ENCODE measurements at regions not wholly inside any gene's neighbourhood (a gene's known extent, or its start where the extent isn't known, plus 50 kb on each side); places are given as distances from the start of the nearest gene placed in this dataset.

GRCh38 chr6:137434640-137435039 is 59.6 kb downstream of the OLIG3 start:
- intact Hi-C loops (cut with DNase I; ENCODE audit: low total_unique reads): no loop called here
- in situ Hi-C loops (cut with MboI; ENCODE audit: low pct_ligation_motif_present in 1 of 4, low pct_unique_long_range_greater_than_20kb in 1 of 4, low sequenced_read_pairs in 3 of 4): no loop called here
- Histone ChIP-seq H3K36me3 (no peaks in the 10 kb centered on the region), H3K4me1 (no peaks in the 10 kb centered on the region), H3K4me3 (no peak overlapping the region), H3K27ac (no peak overlapping the region), H3K27me3 (no peaks in the 10 kb centered on the region), H3K9me3 (peaks cover 0 to 7% of the 10 kb centered on the region in 2 donors)
- TF ChIP-seq EP300 (IDR thresholded peaks at IDR 0.05; ENCODE audit: low read depth) (no peak), CTCF (IDR thresholded peaks at IDR 0.05) (no peak), POLR2AphosphoS5 (IDR thresholded peaks at IDR 0.05) (no peak), POLR2A (IDR thresholded peaks at IDR 0.05) (no peak)
- no peak for DNase-seq
- WGBS, 2 donors (ENCODE audit: low coverage in 1 of 2): 76 to 81% methylated on average over 4 of the region's 4 CpGs

DNA sequence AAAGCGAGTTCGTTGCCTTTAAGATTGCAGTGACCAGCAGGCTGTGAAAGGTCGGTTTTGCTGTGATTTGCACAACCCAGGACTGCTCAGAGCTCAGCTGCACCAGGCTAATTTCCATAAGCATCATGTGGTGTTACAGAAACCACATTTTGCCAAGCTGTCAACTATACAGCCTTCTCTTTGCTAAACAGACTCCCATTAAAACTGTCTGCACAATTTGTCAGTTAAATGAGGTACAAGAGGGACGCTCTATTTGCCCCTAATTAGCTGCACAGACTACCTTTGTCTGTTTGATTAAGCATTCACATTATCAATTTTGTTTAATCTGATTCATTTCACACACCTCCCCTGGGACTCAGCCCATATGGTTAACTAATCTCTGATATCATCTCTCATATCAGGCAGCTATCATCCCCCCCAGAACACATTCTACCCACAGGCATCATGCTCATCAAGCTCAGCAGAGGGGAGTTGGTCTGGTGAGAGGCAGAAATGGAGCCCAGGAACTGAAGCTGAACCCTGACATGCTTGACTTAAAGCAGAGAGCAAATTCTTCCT is 62.1 kb downstream of the OLIG3 start:
- H3K9me3 ChIP-seq: no peaks in the 10 kb centered on the region
- WGBS, 2 donors (ENCODE audit: low coverage in 1 of 2): 69 to 77% methylated on average over 4 of the region's 4 CpGs
- intact Hi-C loops (cut with DNase I; ENCODE audit: low total_unique reads) (no loop called here), in situ Hi-C loops (cut with MboI; ENCODE audit: low pct_ligation_motif_present in 1 of 4, low pct_unique_long_range_greater_than_20kb in 1 of 4, low sequenced_read_pairs in 3 of 4) (no loop called here)
- no peak for TF ChIP-seq CTCF (IDR thresholded peaks at IDR 0.05)
- TF ChIP-seq POLR2AphosphoS5 (IDR thresholded peaks at IDR 0.05): no peak
- no peak for TF ChIP-seq POLR2A (IDR thresholded peaks at IDR 0.05)
- no peak for TF ChIP-seq EP300 (IDR thresholded peaks at IDR 0.05; ENCODE audit: low read depth)
- H3K4me1 ChIP-seq: no peaks in the 10 kb centered on the region
- DNase-seq: no peak
- H3K27me3 ChIP-seq: no peaks in the 10 kb centered on the region
- no peaks in the 10 kb centered on the region for H3K36me3 ChIP-seq
- no peak overlapping the region for H3K27ac ChIP-seq
- no peak overlapping the region for H3K4me3 ChIP-seq

DNA sequence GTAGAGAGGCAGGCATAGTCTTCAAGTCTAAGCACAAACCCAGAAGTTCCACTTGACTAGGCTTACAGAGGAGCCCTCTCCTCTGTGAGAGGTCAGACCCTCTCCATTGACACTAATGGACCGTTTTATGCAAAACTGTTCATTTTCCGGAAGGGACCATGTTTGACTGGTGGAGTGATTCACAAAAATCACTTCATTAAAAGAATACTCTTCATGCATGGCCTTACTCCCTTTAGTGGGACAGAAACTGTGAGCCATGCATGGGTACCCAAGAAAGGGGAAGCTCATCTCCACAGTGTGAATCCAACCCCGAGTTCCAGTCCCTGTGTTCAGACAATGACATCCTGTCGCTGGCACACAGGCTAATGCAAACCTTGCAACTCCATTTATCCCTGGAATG is 63.2 kb downstream of the OLIG3 start:
- Histone ChIP-seq H3K27me3 (no peaks in the 10 kb centered on the region), H3K36me3 (no peaks in the 10 kb centered on the region), H3K9me3 (no peaks in the 10 kb centered on the region), H3K4me3 (no peak overlapping the region), H3K4me1 (no peaks in the 10 kb centered on the region), H3K27ac (no peak overlapping the region)
- WGBS, 2 donors (ENCODE audit: low coverage in 1 of 2): 60 to 90% methylated on average over 1 to 4 of the region's 4 CpGs
- in situ Hi-C loops (cut with MboI; ENCODE audit: low pct_ligation_motif_present in 1 of 4, low pct_unique_long_range_greater_than_20kb in 1 of 4, low sequenced_read_pairs in 3 of 4) (no loop called here), intact Hi-C loops (cut with DNase I; ENCODE audit: low total_unique reads) (no loop called here)
- TF ChIP-seq POLR2A (IDR thresholded peaks at IDR 0.05) (no peak), EP300 (IDR thresholded peaks at IDR 0.05; ENCODE audit: low read depth) (no peak), POLR2AphosphoS5 (IDR thresholded peaks at IDR 0.05) (no peak), CTCF (IDR thresholded peaks at IDR 0.05) (no peak)
- no peak for DNase-seq

DNA sequence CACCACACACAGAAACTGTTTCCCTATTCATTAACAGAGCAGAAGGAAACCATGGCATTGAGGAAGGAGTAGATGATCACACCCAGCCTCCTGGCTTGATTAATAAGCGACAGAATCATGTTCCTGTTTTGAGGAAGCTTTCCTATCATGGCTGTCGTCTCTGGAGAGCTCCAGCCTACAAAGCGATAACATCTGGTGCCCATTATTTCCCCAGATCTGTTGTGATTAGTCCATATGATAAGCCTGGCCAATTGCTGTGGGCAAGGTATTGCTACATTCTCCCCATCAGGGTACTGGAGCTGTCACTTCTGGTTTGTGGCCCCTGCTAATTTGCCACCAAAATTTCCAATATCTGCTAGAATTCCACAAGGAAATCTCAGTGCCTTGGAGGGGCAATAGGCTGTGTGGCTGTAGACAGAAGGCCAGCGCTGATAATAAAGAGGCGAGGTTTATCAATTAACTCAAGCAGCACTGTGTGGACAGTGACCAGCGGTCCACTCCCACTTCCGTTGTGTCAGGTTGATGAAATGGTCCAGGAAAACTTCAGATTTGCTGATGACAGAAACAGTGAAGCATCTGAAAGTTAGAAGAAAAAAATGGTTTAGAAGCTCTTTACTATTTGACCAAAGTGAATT is 66.4 kb downstream of the OLIG3 start:
- in situ Hi-C loops (cut with MboI; ENCODE audit: low pct_ligation_motif_present in 1 of 4, low pct_unique_long_range_greater_than_20kb in 1 of 4, low sequenced_read_pairs in 3 of 4): no loop called here
- WGBS, 2 donors (ENCODE audit: low coverage in 1 of 2): 72 to 86% methylated on average over 4 to 7 of the region's 7 CpGs
- TF ChIP-seq POLR2A (IDR thresholded peaks at IDR 0.05) (no peak), CTCF (IDR thresholded peaks at IDR 0.05) (no peak), POLR2AphosphoS5 (IDR thresholded peaks at IDR 0.05) (no peak), EP300 (IDR thresholded peaks at IDR 0.05; ENCODE audit: low read depth) (no peak)

More for the DNA sequence above, 66.4 kb downstream of the OLIG3 start:
- Histone ChIP-seq H3K4me1 (no peaks in the 10 kb centered on the region), H3K36me3 (no peaks in the 10 kb centered on the region), H3K27ac (no peak overlapping the region), H3K9me3 (no peaks in the 10 kb centered on the region), H3K4me3 (no peak overlapping the region), H3K27me3 (no peaks in the 10 kb centered on the region)
- DNase-seq: no peak
- intact Hi-C loops (cut with DNase I; ENCODE audit: low total_unique reads): no loop called here
